SK-N-SH (cell line): ENCODE measurements at regions not wholly inside any gene's neighbourhood (a gene's known extent, or its start where the extent isn't known, plus 50 kb on each side); places are given as distances from the start of the nearest gene placed in this dataset.

Source experiments
- CTCF ChIA-PET: fragments of 300-600, 350-600 bp; formaldehyde crosslinking; extraction: SDS; loops from one replicate; lab custom pipeline; 2021; lab: Yijun Ruan, JAX
- POLR2A ChIA-PET: fragments of 350-600 bp; sonication (Branson Sonifier 250); formaldehyde crosslinking; extraction: SDS; loops from one replicate; lab custom pipeline; 2020; ENCODE audit warnings: antibody characterized with exemption, inconsistent platforms; lab: Yijun Ruan, JAX
- DNase-seq: peaks from one replicate; pipeline ENCODE4 v3.0.0; 2012
- H2AFZ ChIP-seq: fragments of 200-600 bp; sonication (generic); 2 replicates; pipeline ENCODE4 v1.8.1; 2016; ENCODE audit warnings: antibody characterized with exemption, mild to moderate bottlenecking, low read depth
- H3F3A ChIP-seq: fragments of 200-600 bp; sonication (generic); replicated peaks from 2 replicates; pipeline ENCODE3; 2016; ENCODE audit warnings: antibody characterized with exemption, mild to moderate bottlenecking; ENCODE audit not compliant: insufficient read depth
- H3K27ac ChIP-seq, 2 experiments: fragments of 200-500 bp in 1 of 2; fragments of 200-600 bp in 1 of 2; sonication (Bioruptor generic) in 1 of 2; sonication (generic), shearing (Covaris generic) in 1 of 2; 2 replicates each; pipeline versions ENCODE4 v1.5.1 to v1.6.1; 2014 to 2016; ENCODE audit warnings: low read depth in 2 of 2, inconsistent platforms in 1 of 2, low read length in 1 of 2, mild to moderate bottlenecking in 1 of 2, mixed read lengths in 1 of 2
- H3K27me3 ChIP-seq: fragments of 200-600 bp; sonication (generic), shearing (Covaris generic); 2 replicates; pipeline ENCODE4 v1.6.1; 2016; ENCODE audit warnings: mixed run types; ENCODE audit not compliant: insufficient read depth
- H3K36me3 ChIP-seq, 2 experiments: fragments of 200-500 bp in 1 of 2; fragments of 200-600 bp in 1 of 2; sonication (Bioruptor generic) in 1 of 2; sonication (generic) in 1 of 2; replicated peaks in 1 of 2; 2 replicates each; pipeline versions ENCODE3 to v1.5.1; 2014 to 2016; ENCODE audit warnings: low read length in 1 of 2, mild to moderate bottlenecking in 1 of 2; ENCODE audit not compliant: insufficient read depth in 2 of 2, control insufficient read depth in 1 of 2
- H3K4me1 ChIP-seq, 2 experiments: fragments of 200-500 bp in 1 of 2; fragments of 200-600 bp in 1 of 2; sonication (Bioruptor generic) in 1 of 2; sonication (generic), shearing (Covaris generic) in 1 of 2; 2 replicates each; pipeline versions ENCODE4 v1.5.1 to v1.6.1; 2014 to 2016; ENCODE audit warnings: low read depth in 1 of 2, low read length in 1 of 2, mixed run types in 1 of 2; ENCODE audit not compliant: insufficient read depth in 2 of 2, control insufficient read depth in 1 of 2
- H3K4me2 ChIP-seq: fragments of 200-600 bp; sonication (generic), shearing (Covaris generic); 2 replicates; pipeline ENCODE4 v1.6.1; 2017; ENCODE audit warnings: mixed run types
- H3K4me3 ChIP-seq, 2 experiments: fragments of 200-500 bp in 1 of 2; fragments of 200-600 bp in 1 of 2; sonication (Bioruptor generic) in 1 of 2; sonication (generic), shearing (Covaris generic) in 1 of 2; 2 replicates each; pipeline versions ENCODE4 v1.5.1 to v1.8.1; 2014 to 2016; ENCODE audit warnings: low read depth in 2 of 2, inconsistent platforms in 1 of 2, low read length in 1 of 2, mild to moderate bottlenecking in 1 of 2, mixed read lengths in 1 of 2, moderate library complexity in 1 of 2
- H3K79me2 ChIP-seq: fragments of 200-600 bp; sonication (generic); 2 replicates; pipeline ENCODE4 v1.8.1; 2017; ENCODE audit warnings: mild to moderate bottlenecking; ENCODE audit not compliant: insufficient read depth
- H3K9ac ChIP-seq: fragments of 200-600 bp; sonication (generic); 2 replicates; pipeline ENCODE4 v1.6.1; 2017; ENCODE audit warnings: mixed run types
- H3K9me2 ChIP-seq: fragments of 200-600 bp; sonication (generic); 2 replicates; pipeline ENCODE4 v1.6.1; 2017; ENCODE audit warnings: mixed run types
- H3K9me3 ChIP-seq: fragments of 200-600 bp; sonication (generic); 2 replicates; pipeline ENCODE4 v1.6.1; 2017; ENCODE audit warnings: mixed run types, mild to moderate bottlenecking, moderate library complexity
- H4K20me1 ChIP-seq: fragments of 200-600 bp; sonication (generic); 2 replicates; pipeline ENCODE4 v1.6.1; 2017; ENCODE audit warnings: mild to moderate bottlenecking, mixed run types; ENCODE audit not compliant: insufficient read depth
- CHD2 ChIP-seq: fragments of 150-350 bp; IDR thresholded peaks from 2 replicates; pipeline ENCODE4 v1.6.1; 2018; ENCODE audit warnings: low read length; ENCODE audit not compliant: partially characterized antibody
- ELF1 ChIP-seq: IDR thresholded peaks from 2 replicates; pipeline ENCODE4 v1.4.0; 2012
- FOXJ3 ChIP-seq: sonication (generic); formaldehyde crosslinking; IDR thresholded peaks from 2 replicates; pipeline ENCODE4 v1.5.1; 2020; ENCODE audit warnings: mild to moderate bottlenecking, missing genetic modification reagents
- GATA2 ChIP-seq: sonication (generic); formaldehyde crosslinking; IDR thresholded peaks from 2 replicates; pipeline ENCODE4 v1.5.0; 2020; ENCODE audit warnings: mild to moderate bottlenecking, missing genetic modification reagents
- JUND ChIP-seq: IDR thresholded peaks from 2 replicates; pipeline ENCODE4 v1.4.0; 2012
- MEF2A ChIP-seq: IDR thresholded peaks from 2 replicates; pipeline ENCODE4 v1.4.0; 2012; ENCODE audit warnings: low read depth, borderline replicate concordance
- MXI1 ChIP-seq: IDR thresholded peaks from 2 replicates; pipeline ENCODE4 v1.6.1; 2012; ENCODE audit warnings: mild to moderate bottlenecking, low read depth, low read length, improper control_type of control experiment
- NFIC ChIP-seq: IDR thresholded peaks from 2 replicates; pipeline ENCODE4 v1.4.0; 2012; ENCODE audit warnings: borderline replicate concordance
- SIN3A ChIP-seq: IDR thresholded peaks from 2 replicates; pipeline ENCODE4 v1.6.1; 2012; ENCODE audit warnings: low read depth, mild to moderate bottlenecking, low read length, moderate library complexity, borderline replicate concordance
- SMC3 ChIP-seq: IDR thresholded peaks from 2 replicates; pipeline ENCODE4 v1.6.1; 2012; ENCODE audit warnings: low read depth, low read length, improper control_type of control experiment
- TAF1 ChIP-seq: IDR thresholded peaks from 2 replicates; pipeline ENCODE4 v1.6.1; 2012; ENCODE audit warnings: low read depth, mild to moderate bottlenecking, low read length, moderate library complexity, borderline replicate concordance
- TCF12 ChIP-seq: IDR thresholded peaks from 2 replicates; pipeline ENCODE4 v1.4.0; 2012
- YY1 ChIP-seq: IDR thresholded peaks from 2 replicates; pipeline ENCODE4 v1.4.0; 2012; ENCODE audit warnings: low read depth, mild to moderate bottlenecking
- WGBS: methylation state at CpG from one replicate; pipeline ENCODE4 v1.1.6; 2017; ENCODE audit warnings: low lambda C conversion rate; 5-methylcytosine and 5-hydroxymethylcytosine counted together
- TF ChIP-seq, protein P1 (sequence below): IDR thresholded peaks from 2 replicates; pipeline ENCODE4; 2012
- TF ChIP-seq, protein P2 (sequence below): IDR thresholded peaks from 2 replicates; pipeline ENCODE4 v1.4.0; 2012; ENCODE audit warnings: low read depth, borderline replicate concordance
- TF ChIP-seq, protein P3 (sequence below): IDR thresholded peaks from 2 replicates; pipeline ENCODE4 v1.4.0; 2012; ENCODE audit warnings: low read depth, borderline replicate concordance
- TF ChIP-seq, protein P4 (sequence below): IDR thresholded peaks from 2 replicates; pipeline ENCODE4 v1.4.0; 2012; ENCODE audit warnings: low read depth
- TF ChIP-seq, protein P5 (sequence below): fragments of 150-350 bp; IDR thresholded peaks from 2 replicates; pipeline ENCODE4 v1.6.1; 2017; ENCODE audit warnings: antibody characterized with exemption, low read length, low read depth, borderline replicate concordance
- TF ChIP-seq, protein P6 (sequence below): fragments of 200-600 bp; sonication (generic); IDR thresholded peaks from 2 replicates; pipeline ENCODE4 v1.6.1; 2017; ENCODE audit warnings: antibody characterized with exemption, mild to moderate bottlenecking, moderate library complexity

DNA sequence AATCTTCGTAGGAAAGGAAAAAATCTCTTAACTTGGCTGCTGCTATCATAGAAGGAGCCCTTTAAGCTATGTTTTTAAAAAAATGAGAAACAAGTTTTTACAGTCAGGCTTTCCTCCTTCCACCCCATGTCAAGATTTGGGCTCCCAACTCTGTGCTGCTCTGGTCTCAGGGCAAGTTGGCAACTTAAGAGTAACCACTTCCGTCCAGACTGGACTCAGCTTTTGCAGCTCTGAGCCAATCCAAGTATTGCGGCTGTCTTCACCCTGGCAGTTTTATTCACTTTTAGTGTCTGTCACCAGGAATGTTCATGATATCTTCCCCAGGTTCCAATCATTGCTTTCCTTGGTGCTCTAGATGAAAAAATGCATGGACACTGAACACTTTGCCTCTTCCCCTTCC lies 115.9 kb upstream of the GAS1 start:
- DNase-seq, result no peak
- no peaks in the 10 kb centered on the region for H3K4me1 ChIP-seq
- H3K4me2 ChIP-seq, result no peak overlapping the region
- H3K27ac ChIP-seq, result peak overlapping the region in 1 of 2 experiments; percentile 40; a peak in 1 of 4 replicates
- H3K9me2 ChIP-seq, result no peaks in the 10 kb centered on the region
- no peaks in the 10 kb centered on the region for H3F3A ChIP-seq
- CTCF ChIA-PET, result no interaction called here
- no peak overlapping the region for H3K9ac ChIP-seq
- 85% methylated on average over 3 of the region's 3 CpGs for WGBS
- POLR2A ChIA-PET, result no interaction called here
- H3K9me3 ChIP-seq, result no peaks in the 10 kb centered on the region
- no peak overlapping the region for H3K4me3 ChIP-seq
- H4K20me1 ChIP-seq, result no peaks in the 10 kb centered on the region
- H3K27me3 ChIP-seq, result no peaks in the 10 kb centered on the region
- no peak overlapping the region for H2AFZ ChIP-seq
- TF ChIP-seq SMC3 (no peak), SIN3A (no peak), FOXJ3 (no peak), MEF2A (no peak), NFIC (no peak), ELF1 (no peak), MXI1 (no peak), JUND (no peak), GATA2 (CRISPR knock-in tag) (no peak), YY1 (no peak)
- TF ChIP-seq, protein P1, sequence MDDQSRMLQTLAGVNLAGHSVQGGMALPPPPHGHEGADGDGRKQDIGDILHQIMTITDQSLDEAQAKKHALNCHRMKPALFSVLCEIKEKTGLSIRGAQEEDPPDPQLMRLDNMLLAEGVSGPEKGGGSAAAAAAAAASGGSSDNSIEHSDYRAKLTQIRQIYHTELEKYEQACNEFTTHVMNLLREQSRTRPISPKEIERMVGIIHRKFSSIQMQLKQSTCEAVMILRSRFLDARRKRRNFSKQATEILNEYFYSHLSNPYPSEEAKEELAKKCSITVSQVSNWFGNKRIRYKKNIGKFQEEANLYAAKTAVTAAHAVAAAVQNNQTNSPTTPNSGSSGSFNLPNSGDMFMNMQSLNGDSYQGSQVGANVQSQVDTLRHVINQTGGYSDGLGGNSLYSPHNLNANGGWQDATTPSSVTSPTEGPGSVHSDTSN, result no peak
- TF ChIP-seq, protein P2, sequence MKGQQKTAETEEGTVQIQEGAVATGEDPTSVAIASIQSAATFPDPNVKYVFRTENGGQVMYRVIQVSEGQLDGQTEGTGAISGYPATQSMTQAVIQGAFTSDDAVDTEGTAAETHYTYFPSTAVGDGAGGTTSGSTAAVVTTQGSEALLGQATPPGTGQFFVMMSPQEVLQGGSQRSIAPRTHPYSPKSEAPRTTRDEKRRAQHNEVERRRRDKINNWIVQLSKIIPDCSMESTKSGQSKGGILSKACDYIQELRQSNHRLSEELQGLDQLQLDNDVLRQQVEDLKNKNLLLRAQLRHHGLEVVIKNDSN, result no peak
- TF ChIP-seq, protein P3, sequence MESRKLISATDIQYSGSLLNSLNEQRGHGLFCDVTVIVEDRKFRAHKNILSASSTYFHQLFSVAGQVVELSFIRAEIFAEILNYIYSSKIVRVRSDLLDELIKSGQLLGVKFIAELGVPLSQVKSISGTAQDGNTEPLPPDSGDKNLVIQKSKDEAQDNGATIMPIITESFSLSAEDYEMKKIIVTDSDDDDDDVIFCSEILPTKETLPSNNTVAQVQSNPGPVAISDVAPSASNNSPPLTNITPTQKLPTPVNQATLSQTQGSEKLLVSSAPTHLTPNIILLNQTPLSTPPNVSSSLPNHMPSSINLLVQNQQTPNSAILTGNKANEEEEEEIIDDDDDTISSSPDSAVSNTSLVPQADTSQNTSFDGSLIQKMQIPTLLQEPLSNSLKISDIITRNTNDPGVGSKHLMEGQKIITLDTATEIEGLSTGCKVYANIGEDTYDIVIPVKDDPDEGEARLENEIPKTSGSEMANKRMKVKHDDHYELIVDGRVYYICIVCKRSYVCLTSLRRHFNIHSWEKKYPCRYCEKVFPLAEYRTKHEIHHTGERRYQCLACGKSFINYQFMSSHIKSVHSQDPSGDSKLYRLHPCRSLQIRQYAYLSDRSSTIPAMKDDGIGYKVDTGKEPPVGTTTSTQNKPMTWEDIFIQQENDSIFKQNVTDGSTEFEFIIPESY, result no peak
- TF ChIP-seq, protein P4, sequence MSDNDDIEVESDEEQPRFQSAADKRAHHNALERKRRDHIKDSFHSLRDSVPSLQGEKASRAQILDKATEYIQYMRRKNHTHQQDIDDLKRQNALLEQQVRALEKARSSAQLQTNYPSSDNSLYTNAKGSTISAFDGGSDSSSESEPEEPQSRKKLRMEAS, result no peak
- no peaks in the 10 kb centered on the region for H3K79me2 ChIP-seq
- no peaks in the 10 kb centered on the region for H3K36me3 ChIP-seq

DNA sequence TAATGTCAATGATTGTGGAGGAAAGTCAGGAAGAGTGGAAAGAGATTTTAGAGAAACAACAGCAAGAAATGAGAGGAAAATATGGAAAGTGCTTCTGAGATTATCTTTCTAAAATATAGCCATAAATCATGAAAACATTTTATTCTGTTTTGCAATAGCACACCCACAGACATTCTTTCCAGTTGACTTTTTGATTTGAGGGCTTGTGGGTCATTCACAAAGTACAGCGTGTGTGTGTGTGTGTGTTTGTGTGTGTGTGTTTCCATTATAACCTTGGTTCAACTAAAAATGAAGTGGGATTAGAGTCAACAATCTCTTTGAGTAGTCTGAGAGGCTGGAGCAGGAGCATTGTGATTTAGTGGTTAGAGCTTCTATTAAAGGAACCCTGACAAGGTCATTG lies 116.6 kb upstream of the GAS1 start:
- no peak overlapping the region for H3K4me2 ChIP-seq
- no peak overlapping the region for H3K4me3 ChIP-seq
- no peaks in the 10 kb centered on the region for H4K20me1 ChIP-seq
- H3K79me2 ChIP-seq, result no peaks in the 10 kb centered on the region
- no peaks in the 10 kb centered on the region for H3K9me3 ChIP-seq
- POLR2A ChIA-PET, result no interaction called here
- no peak overlapping the region for H2AFZ ChIP-seq
- H3K9me2 ChIP-seq, result no peaks in the 10 kb centered on the region
- H3K27ac ChIP-seq, result peak overlapping the region in 1 of 2 experiments; percentile 40; a peak in 1 of 4 replicates
- H3K4me1 ChIP-seq, result no peaks in the 10 kb centered on the region
- DNase-seq, result no peak
- no peaks in the 10 kb centered on the region for H3F3A ChIP-seq
- no peak overlapping the region for H3K9ac ChIP-seq
- CTCF ChIA-PET, result no interaction called here
- H3K27me3 ChIP-seq, result no peaks in the 10 kb centered on the region
- WGBS, result 29% methylated on average over 1 of the region's 1 CpG
- H3K36me3 ChIP-seq, result no peaks in the 10 kb centered on the region
- TF ChIP-seq, protein P5, sequence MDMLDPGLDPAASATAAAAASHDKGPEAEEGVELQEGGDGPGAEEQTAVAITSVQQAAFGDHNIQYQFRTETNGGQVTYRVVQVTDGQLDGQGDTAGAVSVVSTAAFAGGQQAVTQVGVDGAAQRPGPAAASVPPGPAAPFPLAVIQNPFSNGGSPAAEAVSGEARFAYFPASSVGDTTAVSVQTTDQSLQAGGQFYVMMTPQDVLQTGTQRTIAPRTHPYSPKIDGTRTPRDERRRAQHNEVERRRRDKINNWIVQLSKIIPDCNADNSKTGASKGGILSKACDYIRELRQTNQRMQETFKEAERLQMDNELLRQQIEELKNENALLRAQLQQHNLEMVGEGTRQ, result no peak
- peak; percentile 37; the same call in 1 of the 2 replicates for TF ChIP-seq JUND
- peak; percentile 62 for TF ChIP-seq TCF12
- TF ChIP-seq, protein P1, result peak; percentile 61
- no peak for TF ChIP-seq CHD2
- TF ChIP-seq TAF1, result no peak
- TF ChIP-seq, protein P3, result no peak
- no peak for TF ChIP-seq MEF2A
- TF ChIP-seq, protein P6, sequence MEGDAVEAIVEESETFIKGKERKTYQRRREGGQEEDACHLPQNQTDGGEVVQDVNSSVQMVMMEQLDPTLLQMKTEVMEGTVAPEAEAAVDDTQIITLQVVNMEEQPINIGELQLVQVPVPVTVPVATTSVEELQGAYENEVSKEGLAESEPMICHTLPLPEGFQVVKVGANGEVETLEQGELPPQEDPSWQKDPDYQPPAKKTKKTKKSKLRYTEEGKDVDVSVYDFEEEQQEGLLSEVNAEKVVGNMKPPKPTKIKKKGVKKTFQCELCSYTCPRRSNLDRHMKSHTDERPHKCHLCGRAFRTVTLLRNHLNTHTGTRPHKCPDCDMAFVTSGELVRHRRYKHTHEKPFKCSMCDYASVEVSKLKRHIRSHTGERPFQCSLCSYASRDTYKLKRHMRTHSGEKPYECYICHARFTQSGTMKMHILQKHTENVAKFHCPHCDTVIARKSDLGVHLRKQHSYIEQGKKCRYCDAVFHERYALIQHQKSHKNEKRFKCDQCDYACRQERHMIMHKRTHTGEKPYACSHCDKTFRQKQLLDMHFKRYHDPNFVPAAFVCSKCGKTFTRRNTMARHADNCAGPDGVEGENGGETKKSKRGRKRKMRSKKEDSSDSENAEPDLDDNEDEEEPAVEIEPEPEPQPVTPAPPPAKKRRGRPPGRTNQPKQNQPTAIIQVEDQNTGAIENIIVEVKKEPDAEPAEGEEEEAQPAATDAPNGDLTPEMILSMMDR, result no peak
